AG04450 (cell line): ENCODE measurements at regions not wholly inside any gene's neighbourhood (a gene's known extent, or its start where the extent isn't known, plus 50 kb on each side); places are given as distances from the start of the nearest gene placed in this dataset.

Experiments used
- CTCF ChIA-PET: fragments of 300-600, 350-600 bp; formaldehyde crosslinking; extraction: SDS; loops from one replicate; lab custom pipeline; 2022; ENCODE audit warnings: antibody characterized with exemption, inconsistent platforms; lab: Charles Lee
- POLR2A ChIA-PET: fragments of 350-600 bp; formaldehyde crosslinking; extraction: SDS; loops from one replicate; lab custom pipeline; 2021; ENCODE audit warnings: antibody characterized with exemption, inconsistent platforms; lab: Yijun Ruan, JAX
- DNase-seq: peaks from one replicate; pipeline ENCODE4 v3.0.0-alpha.2; 2011; ENCODE audit warnings: low read depth, low spot score
- H3K27ac ChIP-seq: one replicate; pipeline ENCODE4 v1.5.1; 2012; ENCODE audit warnings: low read depth, low read length, control low read depth
- H3K27me3 ChIP-seq: one replicate; pipeline ENCODE4 v1.6.0; 2012; ENCODE audit warnings: low read length; ENCODE audit not compliant: control insufficient read depth, insufficient read depth
- H3K4me3 ChIP-seq: 2 replicates; pipeline ENCODE4 v1.5.1; 2011; ENCODE audit warnings: mild to moderate bottlenecking, low read depth, low read length, control low read depth
- H3K9me3 ChIP-seq: 2 replicates; pipeline ENCODE4 v1.5.1; 2012; ENCODE audit warnings: low read length; ENCODE audit not compliant: control insufficient read depth, insufficient read depth
- CTCF ChIP-seq: IDR thresholded peaks from 2 replicates; pipeline ENCODE4 v1.5.1; 2011; ENCODE audit warnings: low read depth, low read length, control low read depth, inconsistent platforms

GRCh38 chr11:126121296-126121695 lies 58.6 kb upstream of the CDON start:
- TF ChIP-seq CTCF: no peak
- H3K4me3 ChIP-seq: no peak overlapping the region
- DNase-seq: no peak
- peaks cover 38% of the 10 kb centered on the region for H3K27me3 ChIP-seq
- ChIA-PET POLR2A (no interaction called here), CTCF (no interaction called here)
- no peak overlapping the region for H3K27ac ChIP-seq
- no peaks in the 10 kb centered on the region for H3K9me3 ChIP-seq

GRCh38 chr11:126118806-126119205 lies 56.1 kb upstream of the CDON start:
- no peak for DNase-seq
- no peak overlapping the region for H3K4me3 ChIP-seq
- ChIA-PET CTCF (no interaction called here), POLR2A (interaction anchor here (0.7 kb wide), 1 partner anchor 19 kb away, joined by 3 read pairs; no protein-coding TSS in a partner anchor)
- no peak overlapping the region for H3K27ac ChIP-seq
- peaks cover 25% of the 10 kb centered on the region for H3K27me3 ChIP-seq
- no peak for TF ChIP-seq CTCF
- no peaks in the 10 kb centered on the region for H3K9me3 ChIP-seq

DNA sequence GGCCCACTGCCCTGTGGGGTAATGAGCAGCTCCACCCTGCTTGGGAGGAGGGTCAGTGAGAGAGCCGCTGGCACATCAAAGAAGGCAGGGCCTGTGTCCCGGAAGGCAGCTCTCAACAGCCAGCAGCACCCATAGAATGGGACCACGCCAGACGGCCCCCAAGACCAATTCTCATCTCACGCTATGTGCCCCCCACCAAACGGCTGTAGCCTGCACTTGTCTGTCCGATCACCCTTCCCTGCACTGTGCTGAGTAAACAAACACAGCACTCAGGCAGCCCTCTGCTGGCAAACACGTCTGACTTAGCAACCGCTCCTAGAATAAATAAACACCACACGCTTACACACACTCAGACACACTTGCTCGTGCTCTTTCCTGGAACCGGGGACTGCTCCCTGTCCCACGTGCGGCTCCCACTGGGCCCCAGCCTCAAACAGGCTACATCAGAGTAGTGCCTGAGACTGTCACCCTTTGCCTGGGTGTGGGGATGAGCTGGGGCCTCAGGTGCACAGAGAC lies 53.2 kb upstream of the CDON start:
- CTCF ChIA-PET: interaction anchor here (0.9 to 1.1 kb wide), 3 partner anchors 9 to 25 kb away, joined by 3 to 6 read pairs (median 4); no protein-coding TSS in a partner anchor
- peak; percentile 40 for TF ChIP-seq CTCF
- POLR2A ChIA-PET: interaction anchor here (0.9 kb wide), 1 partner anchor 23 kb away, joined by 5 read pairs; no protein-coding TSS in a partner anchor
- Histone ChIP-seq H3K27ac (no peak overlapping the region), H3K9me3 (no peaks in the 10 kb centered on the region; the same call in 1 of the 2 replicates), H3K27me3 (peaks cover 15% of the 10 kb centered on the region), H3K4me3 (no peak overlapping the region)
- DNase-seq: peak; percentile 77

DNA sequence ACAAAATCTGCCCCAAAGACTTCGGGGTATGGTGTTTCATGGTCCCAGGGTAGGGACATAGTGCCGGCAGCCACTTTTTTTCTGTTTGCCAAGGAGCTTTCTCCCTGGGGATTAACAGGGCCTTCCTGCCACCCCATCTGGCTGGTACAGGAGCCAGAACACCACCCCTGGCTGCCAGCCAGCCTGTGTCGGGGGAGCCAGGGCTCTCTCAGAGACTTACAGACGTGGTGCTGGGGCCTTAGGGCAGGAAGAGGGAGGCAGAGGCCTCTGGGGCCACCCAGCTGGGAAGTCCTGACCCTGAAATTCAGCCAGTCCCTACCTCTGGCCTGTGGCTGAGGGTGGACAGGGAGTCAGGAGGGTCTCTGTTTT lies 52.4 kb upstream of the CDON start:
- H3K4me3 ChIP-seq: no peak overlapping the region
- H3K27ac ChIP-seq: no peak overlapping the region
- ChIA-PET CTCF (interaction anchor here (0.9 to 1.1 kb wide), 2 partner anchors 19 to 25 kb away, joined by 3 to 6 read pairs; no protein-coding TSS in a partner anchor), POLR2A (interaction anchor here (0.6 to 0.9 kb wide), 2 partner anchors 24 to 169 kb away, joined by 4 to 5 read pairs; no protein-coding TSS in a partner anchor)
- no peak for DNase-seq
- peaks cover 9% of the 10 kb centered on the region for H3K27me3 ChIP-seq
- no peak for TF ChIP-seq CTCF
- no peaks in the 10 kb centered on the region; the same call in 1 of the 2 replicates for H3K9me3 ChIP-seq

- Histone ChIP-seq H3K4me3 (no peak overlapping the region), H3K27me3 (peaks cover 8% of the 10 kb centered on the region), H3K27ac (peak overlapping the region; percentile 80), H3K9me3 (no peaks in the 10 kb centered on the region; the same call in 1 of the 2 replicates)
- DNase-seq: no peak
- ChIA-PET POLR2A (interaction anchor here (0.6 to 1.1 kb wide), 2 partner anchors 27 to 169 kb away, joined by 3 to 4 read pairs; no protein-coding TSS in a partner anchor), CTCF (no interaction called here)
- TF ChIP-seq CTCF: no peak
Measured at GRCh38 chr11:126114486-126115126, 51.9 kb upstream of the CDON start.
